ENCODE measurements at regions not wholly inside any gene's neighbourhood (a gene's known extent, or its start where the extent isn't known, plus 50 kb on each side); places are given as distances from the start of the nearest gene placed in this dataset.

- TF ChIP-seq, protein P1, sequence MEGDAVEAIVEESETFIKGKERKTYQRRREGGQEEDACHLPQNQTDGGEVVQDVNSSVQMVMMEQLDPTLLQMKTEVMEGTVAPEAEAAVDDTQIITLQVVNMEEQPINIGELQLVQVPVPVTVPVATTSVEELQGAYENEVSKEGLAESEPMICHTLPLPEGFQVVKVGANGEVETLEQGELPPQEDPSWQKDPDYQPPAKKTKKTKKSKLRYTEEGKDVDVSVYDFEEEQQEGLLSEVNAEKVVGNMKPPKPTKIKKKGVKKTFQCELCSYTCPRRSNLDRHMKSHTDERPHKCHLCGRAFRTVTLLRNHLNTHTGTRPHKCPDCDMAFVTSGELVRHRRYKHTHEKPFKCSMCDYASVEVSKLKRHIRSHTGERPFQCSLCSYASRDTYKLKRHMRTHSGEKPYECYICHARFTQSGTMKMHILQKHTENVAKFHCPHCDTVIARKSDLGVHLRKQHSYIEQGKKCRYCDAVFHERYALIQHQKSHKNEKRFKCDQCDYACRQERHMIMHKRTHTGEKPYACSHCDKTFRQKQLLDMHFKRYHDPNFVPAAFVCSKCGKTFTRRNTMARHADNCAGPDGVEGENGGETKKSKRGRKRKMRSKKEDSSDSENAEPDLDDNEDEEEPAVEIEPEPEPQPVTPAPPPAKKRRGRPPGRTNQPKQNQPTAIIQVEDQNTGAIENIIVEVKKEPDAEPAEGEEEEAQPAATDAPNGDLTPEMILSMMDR (conservative IDR thresholded peaks at IDR 0.05; ENCODE audit: low read depth, low read length), result no peak
- no peak for TF ChIP-seq EZH2 (IDR thresholded peaks at IDR 0.05; ENCODE audit: borderline replicate concordance, low read depth, low read length, poor library complexity, severe bottlenecking)
Observed at GRCh38 chr4:151522866-151523519, 114.0 kb downstream of the FHIP1A start.

Data from A673 (cell line).